ENCODE measurements at regions not wholly inside any gene's neighbourhood (a gene's known extent, or its start where the extent isn't known, plus 50 kb on each side); places are given as distances from the start of the nearest gene placed in this dataset.
A peak's percentile ranks its signal among the peaks of the same experiment; 100 is the strongest.
"Not testable (repeated sequence)": the region's sequence is repeated elsewhere in the genome, so short reads cannot be mapped to it uniquely, and the experiment has no call there.

GRCh38 chr4:174183259-174183658 lies 100.2 kb downstream of the FBXO8 start:
- FAIRE-seq = no peak

GRCh38 chr4:174181827-174182226 lies 101.6 kb downstream of the FBXO8 start:
- no peak for FAIRE-seq

GRCh38 chr4:174177536-174177935 lies 105.9 kb downstream of the FBXO8 start:
- FAIRE-seq = no peak

- FAIRE-seq = not testable (repeated sequence)
Observed at GRCh38 chr4:174175836-174176235, 107.6 kb downstream of the FBXO8 start.

- no peak for FAIRE-seq
Observed at GRCh38 chr4:174173360-174173759, 110.1 kb downstream of the FBXO8 start.

- peak; percentile 72 for FAIRE-seq
Observed at GRCh38 chr4:174172274-174172673, 111.2 kb downstream of the FBXO8 start.

- no peak for FAIRE-seq
Observed at GRCh38 chr4:174170906-174171305, 112.6 kb downstream of the FBXO8 start.

GRCh38 chr4:174170091-174170490 lies 113.4 kb downstream of the FBXO8 start:
- FAIRE-seq = no peak

GRCh38 chr4:174157106-174157607 lies 126.3 kb downstream of the FBXO8 start:
- no peak for FAIRE-seq

- FAIRE-seq = peak; percentile 97
Observed at GRCh38 chr4:174156239-174156826, 127.1 kb downstream of the FBXO8 start.

- FAIRE-seq = peak; percentile 58
Observed at GRCh38 chr4:174154215-174154854, 129.1 kb downstream of the FBXO8 start.

- FAIRE-seq = no peak
Observed at GRCh38 chr4:174152717-174153466, 130.6 kb downstream of the FBXO8 start.

GRCh38 chr4:174147863-174148262 lies 135.6 kb downstream of the FBXO8 start:
- no peak for FAIRE-seq

- no peak for FAIRE-seq
Observed at GRCh38 chr4:174144106-174144505, 139.4 kb downstream of the FBXO8 start.

- FAIRE-seq = no peak
Observed at GRCh38 chr4:174141876-174142275, 141.6 kb downstream of the FBXO8 start.

- no peak for FAIRE-seq
Observed at GRCh38 chr4:174138616-174139015, 144.9 kb downstream of the FBXO8 start.

- no peak for FAIRE-seq
Observed at GRCh38 chr4:174137698-174138097, 145.8 kb downstream of the FBXO8 start.

GRCh38 chr4:174135936-174136406 lies 147.5 kb downstream of the FBXO8 start:
- FAIRE-seq = no peak

- FAIRE-seq = no peak
Observed at GRCh38 chr4:174135530-174135929, 147.9 kb downstream of the FBXO8 start.

GRCh38 chr4:174134361-174134760 lies 149.1 kb downstream of the FBXO8 start:
- FAIRE-seq = no peak

GRCh38 chr4:174133551-174133950 lies 149.9 kb downstream of the FBXO8 start:
- FAIRE-seq = no peak

- no peak for FAIRE-seq
Observed at GRCh38 chr4:174131901-174132300, 151.6 kb downstream of the FBXO8 start.

GRCh38 chr4:174122705-174123104 lies 160.8 kb downstream of the FBXO8 start:
- FAIRE-seq = no peak
